NCI-H82 (cell line): ENCODE measurements at regions not wholly inside any gene's neighbourhood (a gene's known extent, or its start where the extent isn't known, plus 50 kb on each side); places are given as distances from the start of the nearest gene placed in this dataset.
"Not testable (repeated sequence)": the region's sequence is repeated elsewhere in the genome, so short reads cannot be mapped to it uniquely, and the experiment has no call there.

Source experiments
- DNase-seq: peaks from one replicate; lab custom pipeline; 2025; lab: John Stamatoyannopoulos, UW

GRCh38 chr1:170789063-170789462, 125.1 kb downstream of the PRRX1 start:
- no peak for DNase-seq

DNA sequence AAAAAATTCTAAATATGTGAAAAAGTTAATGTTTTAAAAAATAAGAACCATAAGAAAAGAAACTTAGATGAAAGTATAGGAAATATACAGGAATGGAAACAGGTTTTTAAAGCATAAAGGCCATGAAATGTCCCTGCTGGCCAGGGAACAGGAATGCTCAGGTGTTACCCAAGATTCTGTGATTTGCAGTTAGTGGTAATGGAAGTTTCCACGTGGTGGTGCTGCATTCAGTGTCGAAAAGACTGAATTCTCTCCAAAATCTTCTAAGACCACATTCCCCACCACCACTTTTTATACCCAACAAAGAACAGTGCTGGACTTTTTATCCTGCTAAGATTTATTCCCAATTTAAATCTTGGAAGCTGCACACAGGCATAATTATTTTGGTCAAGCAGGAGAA, 126.2 kb downstream of the PRRX1 start:
- DNase-seq = no peak

DNA sequence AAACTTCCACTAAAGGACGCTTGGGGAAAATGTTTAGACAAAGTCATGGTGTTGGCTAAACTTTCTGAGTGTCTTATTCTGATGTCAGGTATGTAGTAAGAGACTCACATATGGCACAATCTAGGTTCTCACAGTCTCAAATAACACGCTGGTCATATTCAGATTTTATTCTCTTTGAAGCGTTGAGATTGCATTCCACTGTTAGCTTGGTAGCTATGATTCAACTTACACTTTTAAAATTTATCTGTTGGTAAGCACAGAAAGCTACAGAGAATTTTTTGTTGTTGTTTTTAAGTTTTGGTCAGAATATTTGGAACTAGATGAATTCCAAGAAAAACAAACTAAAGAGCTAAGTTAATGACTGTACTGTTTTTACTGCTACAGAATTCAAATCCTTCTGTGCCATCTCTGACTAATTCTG, 126.7 kb downstream of the PRRX1 start:
- DNase-seq = no peak

DNA sequence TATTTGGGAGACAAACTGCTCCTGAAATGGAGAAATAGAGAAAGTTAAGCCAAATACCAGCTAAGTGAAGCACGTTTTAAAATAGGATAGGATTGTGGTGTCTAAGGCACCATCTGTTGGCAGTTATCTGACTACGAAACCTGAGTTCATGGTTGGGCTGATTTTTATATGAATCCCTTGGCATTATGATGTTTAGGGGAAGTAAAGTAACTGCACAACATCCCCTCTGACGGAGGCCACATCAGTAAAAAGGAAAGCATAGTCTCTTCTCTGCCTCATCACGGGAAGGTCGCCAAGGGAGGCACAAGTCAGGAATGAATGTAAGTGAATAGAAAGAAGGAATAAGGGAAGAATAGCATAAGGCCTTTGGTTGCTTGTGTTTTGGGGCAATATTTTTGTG, 128.0 kb downstream of the PRRX1 start:
- peak; percentile 49 for DNase-seq

DNA sequence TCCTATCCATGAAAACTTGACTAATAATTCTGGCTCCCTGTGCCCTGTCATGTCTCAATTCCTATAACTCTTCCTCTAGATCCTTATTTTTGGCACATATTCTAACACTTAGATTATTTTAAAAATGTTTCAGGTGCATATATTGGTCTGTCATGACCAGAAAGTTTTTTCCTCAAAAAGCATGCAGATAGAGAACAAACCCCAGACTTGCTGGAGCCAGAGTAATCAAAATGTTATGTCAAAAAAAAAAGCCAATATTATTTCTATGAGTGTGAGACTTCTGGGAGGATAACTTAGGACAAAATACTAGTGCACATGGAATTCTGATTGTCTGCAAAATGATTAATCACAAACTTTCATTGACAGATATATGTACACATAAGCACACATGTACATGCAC, 135.1 kb upstream of the MROH9 start:
- DNase-seq = no peak

GRCh38 chr1:170800812-170801211, 134.5 kb upstream of the MROH9 start:
- DNase-seq = no peak

DNA sequence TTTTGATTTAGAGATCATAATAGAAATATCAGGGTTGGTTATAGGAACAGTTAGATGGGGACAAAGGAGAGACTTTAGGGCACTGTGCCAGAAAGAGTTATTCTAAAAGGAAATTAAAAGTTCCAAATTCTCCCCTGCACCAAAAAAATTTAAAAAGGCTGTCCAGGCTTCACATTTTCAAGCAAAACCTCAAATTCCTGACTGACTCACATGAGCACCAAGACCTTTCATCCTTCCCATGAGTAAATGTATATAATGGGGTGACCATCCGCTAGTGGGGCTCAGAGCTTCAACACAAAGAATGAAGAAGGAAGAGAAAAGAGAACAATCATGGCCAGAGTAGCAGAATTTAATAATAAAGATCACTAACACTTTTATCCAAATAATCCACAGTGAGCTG, 131.6 kb upstream of the MROH9 start:
- DNase-seq = no peak

- DNase-seq = no peak
Observed at GRCh38 chr1:170804419-170804818, 130.9 kb upstream of the MROH9 start.

DNA sequence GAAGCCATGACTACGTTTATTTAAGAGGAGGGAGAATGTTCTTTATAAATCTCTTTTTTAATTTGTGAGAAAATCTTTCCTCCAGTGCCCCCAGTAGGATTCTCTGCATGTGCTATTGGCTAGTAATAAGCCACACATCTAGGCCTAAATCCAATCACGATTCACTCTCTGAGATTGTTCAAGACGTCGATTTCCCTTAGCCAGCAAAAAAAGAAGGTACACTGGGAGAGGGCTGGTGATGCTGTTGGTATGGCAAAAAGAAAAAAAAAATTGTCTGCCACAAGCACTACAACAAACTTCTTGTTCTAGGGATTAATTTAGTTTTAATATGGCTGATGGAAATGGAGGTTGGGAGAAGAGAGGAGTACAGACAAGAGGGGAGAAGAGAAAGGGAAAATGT, 130.5 kb upstream of the MROH9 start:
- DNase-seq = no peak

DNA sequence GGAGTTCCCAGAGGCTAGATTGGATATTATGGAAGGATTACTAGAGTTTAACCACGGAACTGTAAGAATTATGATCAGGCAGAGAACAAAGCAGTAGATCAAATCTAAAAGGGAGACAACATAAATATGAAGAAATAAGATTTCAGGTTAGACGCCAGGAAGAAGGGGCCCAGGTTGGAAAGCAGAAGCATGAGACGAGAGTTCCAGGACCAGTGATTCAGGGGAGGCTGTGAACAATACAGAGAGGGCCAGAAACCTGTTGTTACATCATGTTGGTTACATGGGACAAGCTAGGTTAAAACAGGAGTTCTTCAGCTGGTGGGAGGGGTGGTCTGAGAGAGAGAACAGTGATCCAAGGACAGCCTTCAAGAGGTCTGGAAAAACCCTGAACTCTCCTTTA, 128.4 kb upstream of the MROH9 start:
- no peak for DNase-seq

DNA sequence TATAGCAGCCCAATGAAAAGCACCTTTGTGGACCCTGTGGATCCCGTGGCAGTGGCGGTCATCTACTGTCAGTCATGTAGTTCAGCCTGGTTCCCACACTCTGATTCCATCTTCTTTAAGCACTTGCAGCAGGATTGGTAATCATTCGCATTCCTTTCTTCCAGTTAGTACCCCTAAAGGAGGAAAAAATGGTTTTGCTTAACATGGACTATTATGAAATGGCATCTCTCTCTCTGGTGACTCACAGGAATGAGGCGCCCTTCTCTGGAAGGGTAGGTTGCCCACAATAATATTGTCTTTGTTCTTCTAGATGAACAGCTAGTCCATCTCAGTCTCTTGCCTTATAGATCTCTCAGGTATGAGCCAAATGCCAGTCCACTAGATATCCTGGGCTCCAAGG, 127.9 kb upstream of the MROH9 start:
- DNase-seq = no peak

DNA sequence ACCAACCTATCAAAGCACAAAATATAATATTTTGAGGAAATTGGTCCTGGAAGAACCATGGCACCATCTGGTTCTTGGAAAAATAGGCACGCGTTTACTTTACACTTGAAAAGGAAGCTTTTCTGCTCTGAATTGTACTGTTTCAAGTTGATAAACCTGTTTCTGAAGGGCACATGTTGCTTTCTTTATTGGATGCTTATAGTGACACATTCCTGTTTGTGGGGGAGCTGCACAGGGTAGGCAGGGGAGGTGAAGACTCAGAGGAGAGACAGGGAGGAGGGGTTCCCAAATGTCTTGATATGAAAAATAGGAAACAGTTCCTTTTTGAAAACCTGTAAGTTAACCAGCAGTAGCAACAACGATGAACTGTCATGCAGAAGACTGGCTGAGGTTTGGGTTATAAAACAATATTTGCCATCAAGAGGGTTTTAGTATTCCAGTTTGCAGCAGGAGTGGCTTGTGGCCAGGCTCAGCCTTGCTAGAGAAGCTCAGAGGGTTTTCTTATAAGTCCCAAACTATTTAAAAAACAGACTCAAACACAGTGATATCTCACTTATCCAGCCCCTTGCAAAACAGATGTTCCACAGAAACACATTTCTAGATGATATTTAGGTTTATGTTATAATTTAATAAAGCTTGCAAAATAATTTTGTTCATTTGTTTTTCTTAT, 127.0 kb upstream of the MROH9 start:
- no peak for DNase-seq

DNA sequence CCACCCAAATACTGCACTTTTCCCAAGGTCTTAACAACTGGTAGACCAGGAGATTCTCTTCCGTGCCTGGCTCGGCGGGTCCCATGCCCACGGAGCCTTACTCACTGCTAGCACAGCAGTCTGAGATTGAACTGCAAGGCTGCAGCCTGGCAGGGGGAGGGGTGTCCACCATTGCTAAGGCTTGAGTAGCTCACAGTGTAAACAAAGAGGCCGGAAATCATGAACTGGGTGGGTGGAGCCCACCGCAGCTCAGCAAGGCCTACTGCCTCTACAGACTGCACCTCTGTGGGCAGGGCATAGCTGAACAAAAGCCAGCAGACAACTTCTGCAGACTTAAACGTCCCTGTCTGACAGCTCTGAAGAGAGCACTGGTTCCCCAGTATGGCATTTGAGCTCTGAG, 124.3 kb upstream of the MROH9 start:
- not testable (repeated sequence) for DNase-seq

DNA sequence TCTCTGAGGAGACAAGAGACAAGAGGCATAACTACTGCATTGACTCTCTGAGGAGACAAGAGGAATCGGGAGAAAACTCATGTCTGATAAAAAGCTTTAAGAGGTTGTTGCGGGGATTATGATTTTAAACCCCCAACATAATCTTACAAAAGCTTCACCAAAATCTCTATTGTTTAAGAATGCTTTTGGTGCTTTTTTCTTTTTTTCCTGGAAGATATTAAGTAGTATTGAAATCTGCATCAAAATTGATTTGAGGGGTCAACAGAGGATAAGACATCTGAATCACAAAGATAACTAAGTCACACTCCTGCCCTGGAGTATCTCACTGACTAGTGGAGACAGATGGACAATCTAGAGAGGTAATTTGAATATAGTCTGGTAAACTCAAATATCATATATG, 115.6 kb upstream of the MROH9 start:
- no peak for DNase-seq

GRCh38 chr1:170823120-170823519, 112.2 kb upstream of the MROH9 start:
- no peak for DNase-seq

- DNase-seq = no peak
Observed at GRCh38 chr1:170831276-170831675, 104.1 kb upstream of the MROH9 start.

- no peak for DNase-seq
Observed at GRCh38 chr1:170836141-170836540, 99.2 kb upstream of the MROH9 start.

GRCh38 chr1:170840371-170840770, 95.0 kb upstream of the MROH9 start:
- DNase-seq = no peak

GRCh38 chr1:170853302-170853701, 82.0 kb upstream of the MROH9 start:
- DNase-seq = no peak

GRCh38 chr1:170853867-170854266, 81.5 kb upstream of the MROH9 start:
- no peak for DNase-seq

DNA sequence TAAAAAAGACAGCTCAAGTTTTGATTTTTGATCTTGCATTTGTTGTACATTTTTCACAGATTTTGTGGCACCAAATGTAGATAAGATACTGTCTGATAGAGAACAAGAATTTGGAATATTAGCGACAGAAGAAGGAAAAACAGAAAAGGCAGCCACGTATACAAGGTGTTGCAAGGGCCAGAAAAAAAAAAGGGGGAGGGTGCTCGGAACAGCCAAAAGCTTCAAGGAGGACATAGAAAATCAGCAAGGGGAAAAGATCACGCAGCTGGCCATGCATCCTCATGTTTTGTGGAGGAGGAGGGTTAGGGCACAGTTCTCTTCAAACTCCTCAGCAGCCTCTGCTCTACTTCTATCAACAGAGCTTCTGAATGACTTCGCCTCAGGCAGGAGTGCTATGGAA, 80.7 kb upstream of the MROH9 start:
- no peak for DNase-seq

DNA sequence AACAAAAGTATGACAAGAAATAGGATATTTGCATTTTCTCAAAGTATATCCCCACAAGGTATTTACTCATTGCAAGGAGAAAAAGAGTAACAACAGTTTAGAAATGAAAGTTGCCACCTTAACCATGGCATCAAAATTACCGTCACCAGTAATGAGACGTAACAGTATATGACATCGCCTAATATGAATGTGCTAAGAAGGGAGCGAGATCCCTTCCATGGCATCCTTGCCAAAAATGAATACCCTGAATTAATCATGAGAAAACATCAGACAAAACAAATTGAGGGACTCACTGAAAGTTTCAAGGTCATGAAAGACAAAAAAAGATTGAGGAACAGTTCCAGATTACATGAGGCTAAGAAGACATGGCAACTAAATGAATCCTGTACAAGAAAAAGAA, 78.9 kb upstream of the MROH9 start:
- no peak for DNase-seq

GRCh38 chr1:170857955-170858354, 77.4 kb upstream of the MROH9 start:
- DNase-seq = no peak

GRCh38 chr1:170863621-170864020, 71.7 kb upstream of the MROH9 start:
- DNase-seq = no peak

GRCh38 chr1:170864238-170864637, 71.1 kb upstream of the MROH9 start:
- no peak for DNase-seq
